GM21515 (cell line): ENCODE measurements at regions not wholly inside any gene's neighbourhood (a gene's known extent, or its start where the extent isn't known, plus 50 kb on each side); places are given as distances from the start of the nearest gene placed in this dataset.
"Not testable (repeated sequence)": the region's sequence is repeated elsewhere in the genome, so short reads cannot be mapped to it uniquely, and the experiment has no call there.

Source experiments
- ATAC-seq: cut with Tn5 transposase; IDR thresholded peaks from one replicate; pipeline ENCODE4 v1.9.1; 2021; ENCODE audit not compliant: unreplicated experiment

DNA sequence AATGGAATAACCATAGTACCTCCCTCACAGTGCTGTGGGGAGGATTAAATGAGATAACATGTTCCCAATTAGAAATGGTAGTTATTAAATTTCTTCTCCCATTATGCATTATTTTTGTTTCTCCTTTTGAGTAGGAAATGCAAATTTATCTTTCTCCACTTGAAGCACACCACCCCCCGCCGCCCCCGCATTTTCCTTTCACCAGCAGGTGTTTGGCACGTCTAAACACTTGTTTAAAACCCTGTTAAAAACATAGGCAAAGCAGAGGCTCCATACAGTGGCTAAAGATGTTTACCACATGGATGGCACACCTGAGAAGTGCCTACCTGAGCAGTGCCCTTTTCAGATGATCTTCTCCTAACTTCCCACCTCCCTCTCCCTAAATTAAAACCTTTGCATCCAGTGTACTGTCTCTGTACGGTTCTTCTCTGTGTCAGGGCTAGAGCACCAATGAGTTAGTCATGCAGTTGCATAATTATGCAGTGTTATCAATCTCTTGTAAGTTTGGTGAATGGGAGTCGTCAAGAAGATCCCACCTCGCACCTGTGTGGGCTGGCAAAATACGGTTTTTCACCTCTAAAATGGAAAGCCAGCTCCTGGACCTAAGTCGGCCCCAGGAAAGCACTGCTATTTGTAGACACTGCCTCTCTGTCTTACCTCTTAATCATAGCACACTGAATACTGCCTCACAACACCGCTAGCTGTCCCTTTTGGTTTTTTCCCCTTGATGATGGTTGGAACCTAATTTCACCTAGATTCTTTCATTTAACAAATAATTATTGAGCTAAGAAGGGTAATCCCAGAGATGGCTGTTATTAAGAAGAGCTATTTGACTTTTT is 122.0 kb downstream of the CT47B1 start:
- no peak for ATAC-seq

- ATAC-seq: no peak
Measured at GRCh38 chrX:120752431-120753082, 122.7 kb upstream of the C1GALT1C1 start.

DNA sequence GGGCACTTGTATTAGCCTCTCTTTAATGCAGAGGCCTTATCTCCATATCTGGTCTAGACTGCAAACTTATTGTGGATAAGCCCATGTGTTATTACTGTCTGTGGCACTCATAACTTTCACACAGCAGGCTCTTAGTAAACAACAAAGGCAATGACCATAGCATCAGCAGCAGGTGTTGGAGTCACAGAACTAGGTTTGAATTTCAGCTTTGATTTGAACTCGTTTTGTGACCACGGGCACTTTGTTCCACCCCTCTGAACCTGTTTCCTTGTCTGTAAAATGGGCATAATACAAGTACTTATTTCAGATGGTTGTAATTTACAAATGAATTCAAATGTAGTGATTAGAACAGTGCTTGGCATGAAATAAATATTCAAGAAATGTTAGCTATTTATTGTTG is 121.8 kb upstream of the C1GALT1C1 start:
- no peak for ATAC-seq

DNA sequence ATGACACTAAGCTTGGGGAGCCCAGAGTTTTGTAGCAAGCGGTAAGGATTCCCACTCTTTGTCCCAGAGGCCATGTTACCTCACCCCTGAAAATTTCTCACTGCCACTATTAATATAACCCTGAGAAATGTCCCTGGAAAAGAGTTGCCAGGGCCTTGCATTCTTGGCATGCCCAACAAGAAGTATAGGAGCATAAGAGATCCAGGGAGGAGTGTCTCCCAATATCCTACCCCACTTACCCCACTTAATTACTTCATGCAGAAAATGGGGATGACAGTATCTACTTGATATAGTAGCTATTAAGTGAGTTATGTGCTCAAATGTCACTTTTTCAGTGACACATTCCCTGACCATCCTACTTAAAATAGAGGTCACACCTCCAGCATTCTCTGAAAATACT is 120.5 kb upstream of the C1GALT1C1 start:
- no peak for ATAC-seq

- ATAC-seq: peak; percentile 93
Measured at GRCh38 chrX:120749141-120749846, 119.4 kb upstream of the C1GALT1C1 start.

DNA sequence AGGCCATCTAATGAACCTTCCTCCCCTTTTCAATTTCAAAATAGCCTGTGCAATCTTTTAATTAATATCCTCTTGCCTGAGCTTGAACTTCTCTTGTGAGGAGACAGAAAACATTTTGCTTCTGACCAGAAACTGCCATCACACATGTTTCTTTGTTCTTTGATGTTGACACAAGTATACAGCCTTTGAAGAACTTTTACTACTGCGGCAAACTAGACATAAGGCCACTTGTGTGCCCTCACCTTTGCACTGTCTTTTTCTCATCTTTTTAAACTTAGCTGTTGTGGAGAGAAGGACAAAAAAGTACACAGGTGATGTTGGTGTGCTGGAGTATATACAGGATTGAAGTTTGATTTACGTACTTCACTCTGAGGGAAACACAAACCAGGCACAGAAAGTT is 116.3 kb upstream of the C1GALT1C1 start:
- ATAC-seq: no peak

GRCh38 chrX:120742946-120743665 is 113.3 kb upstream of the C1GALT1C1 start:
- ATAC-seq: no peak

GRCh38 chrX:120741452-120741851 is 111.6 kb upstream of the C1GALT1C1 start:
- ATAC-seq: no peak

- ATAC-seq: no peak
Measured at GRCh38 chrX:120740072-120740471, 110.2 kb upstream of the C1GALT1C1 start.

DNA sequence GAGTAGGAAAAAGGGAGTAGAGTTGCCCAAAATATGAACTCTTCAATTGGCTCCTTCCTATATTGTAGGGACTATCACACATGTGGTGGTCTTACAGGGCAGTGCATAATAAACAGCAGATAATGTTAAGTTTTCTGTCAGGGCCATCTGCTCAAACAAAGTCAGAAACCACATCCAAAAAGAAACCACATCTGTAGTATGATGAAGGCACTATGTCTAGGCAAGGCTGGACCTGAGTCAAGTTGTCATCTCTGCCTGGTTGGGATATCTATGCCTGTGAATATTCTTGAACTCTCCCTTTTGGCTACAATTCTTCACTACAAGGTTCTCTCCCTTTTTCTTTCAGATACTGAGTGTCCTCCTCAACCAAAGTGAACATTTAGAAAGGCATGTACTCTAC is 109.4 kb upstream of the C1GALT1C1 start:
- no peak for ATAC-seq

- no peak for ATAC-seq
Measured at GRCh38 chrX:120736989-120737388, 107.1 kb upstream of the C1GALT1C1 start.

- no peak for ATAC-seq
Measured at GRCh38 chrX:120735966-120736365, 106.1 kb upstream of the C1GALT1C1 start.

DNA sequence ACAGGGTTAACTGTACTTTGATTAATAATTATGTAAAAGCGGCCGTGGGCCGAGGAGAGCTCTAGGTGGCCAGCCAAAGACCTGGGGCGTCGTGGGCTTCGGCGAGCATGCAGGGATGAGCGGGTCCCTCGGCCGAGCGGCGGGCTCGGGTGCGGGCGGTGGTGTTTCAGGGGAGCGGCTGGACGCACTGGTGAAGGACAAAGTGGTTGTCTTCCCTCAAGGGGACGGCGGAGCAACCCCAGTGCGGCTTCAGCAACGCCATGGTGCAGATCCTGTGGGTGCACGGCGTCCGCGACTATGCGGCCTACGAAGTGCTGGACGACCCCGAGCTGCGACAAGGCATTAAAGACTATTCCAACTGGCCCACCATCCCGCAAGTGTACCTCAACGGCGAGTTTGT is 103.0 kb upstream of the C1GALT1C1 start:
- no peak for ATAC-seq

- no peak for ATAC-seq
Measured at GRCh38 chrX:120732461-120732860, 102.6 kb upstream of the C1GALT1C1 start.

DNA sequence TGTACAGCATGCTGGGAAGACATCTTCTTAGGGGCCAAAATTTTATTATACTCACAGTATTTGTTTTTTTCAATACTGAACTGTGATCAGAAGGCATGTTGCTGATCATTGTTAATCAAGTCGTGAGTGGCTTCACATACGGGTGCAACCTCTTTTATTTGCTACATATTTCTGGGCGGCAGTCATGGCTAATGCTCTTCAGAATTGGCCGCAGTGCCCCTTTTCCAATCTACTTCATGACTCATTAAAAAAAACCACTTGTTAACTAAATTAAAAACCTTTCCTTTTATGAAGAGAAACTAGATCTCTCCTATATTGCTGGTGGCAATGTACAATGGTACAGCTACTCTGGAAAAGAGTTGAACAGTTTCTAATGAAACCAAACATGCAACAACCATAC is 101.5 kb upstream of the C1GALT1C1 start:
- no peak for ATAC-seq

GRCh38 chrX:120729506-120730255 is 99.8 kb upstream of the C1GALT1C1 start:
- ATAC-seq: not testable (repeated sequence)

GRCh38 chrX:120727911-120728310 is 98.1 kb upstream of the C1GALT1C1 start:
- ATAC-seq: no peak

- ATAC-seq: no peak
Measured at GRCh38 chrX:120727452-120727851, 97.6 kb upstream of the C1GALT1C1 start.

GRCh38 chrX:120726294-120726693 is 96.4 kb upstream of the C1GALT1C1 start:
- ATAC-seq: peak; percentile 99

- ATAC-seq: peak; percentile 29
Measured at GRCh38 chrX:120725874-120726273, 96.0 kb upstream of the C1GALT1C1 start.
